DMS153 treated with DMSO at 0.1 percent for 48 hours (cell line): ENCODE measurements at regions not wholly inside any gene's neighbourhood (a gene's known extent, or its start where the extent isn't known, plus 50 kb on each side); places are given as distances from the start of the nearest gene placed in this dataset.

ENCODE experiments used
- DNase-seq: peaks from one replicate; lab custom pipeline; 2025; ENCODE audit not compliant: unreplicated experiment; lab: John Stamatoyannopoulos, UW

GRCh38 chr3:140816372-140817195 lies 125.1 kb upstream of the SLC25A36 start:
- no peak for DNase-seq

GRCh38 chr3:140821493-140821892 lies 120.1 kb upstream of the SLC25A36 start:
- no peak for DNase-seq

GRCh38 chr3:140822401-140823047 lies 119.1 kb upstream of the SLC25A36 start:
- DNase-seq: no peak

- DNase-seq: no peak
These were observed 118.5 kb upstream of the SLC25A36 start for GRCh38 chr3:140823106-140823505.

- no peak for DNase-seq
These were observed 113.7 kb upstream of the SLC25A36 start for GRCh38 chr3:140827894-140828293.

- DNase-seq: no peak
These were observed 113.1 kb upstream of the SLC25A36 start for GRCh38 chr3:140828585-140828984.

- no peak for DNase-seq
These were observed 111.8 kb upstream of the SLC25A36 start for GRCh38 chr3:140829796-140830195.

- no peak for DNase-seq
These were observed 111.2 kb upstream of the SLC25A36 start for GRCh38 chr3:140830391-140830790.

GRCh38 chr3:140832883-140833282 lies 108.8 kb upstream of the SLC25A36 start:
- DNase-seq: no peak

- no peak for DNase-seq
These were observed 107.2 kb upstream of the SLC25A36 start for GRCh38 chr3:140834266-140835037.

- DNase-seq: no peak
These were observed 98.5 kb upstream of the SLC25A36 start for GRCh38 chr3:140842984-140843649.

GRCh38 chr3:140843656-140844055 lies 98.0 kb upstream of the SLC25A36 start:
- DNase-seq: no peak

- no peak for DNase-seq
These were observed 97.6 kb upstream of the SLC25A36 start for GRCh38 chr3:140844072-140844471.

GRCh38 chr3:140845882-140846281 lies 95.8 kb upstream of the SLC25A36 start:
- DNase-seq: no peak

- DNase-seq: no peak
These were observed 93.0 kb upstream of the SLC25A36 start for GRCh38 chr3:140848666-140849065.

- no peak for DNase-seq
These were observed 91.3 kb upstream of the SLC25A36 start for GRCh38 chr3:140850210-140850955.

GRCh38 chr3:140854961-140855360 lies 86.7 kb upstream of the SLC25A36 start:
- DNase-seq: no peak

- DNase-seq: no peak
These were observed 84.7 kb upstream of the SLC25A36 start for GRCh38 chr3:140856905-140857304.

GRCh38 chr3:140857993-140858392 lies 83.6 kb upstream of the SLC25A36 start:
- no peak for DNase-seq

GRCh38 chr3:140859592-140860336 lies 81.9 kb upstream of the SLC25A36 start:
- no peak for DNase-seq
